GM18508 (cell line): ENCODE measurements at regions not wholly inside any gene's neighbourhood (a gene's known extent, or its start where the extent isn't known, plus 50 kb on each side); places are given as distances from the start of the nearest gene placed in this dataset.
"Not testable (repeated sequence)": the region's sequence is repeated elsewhere in the genome, so short reads cannot be mapped to it uniquely, and the experiment has no call there.

Experiments used
- ATAC-seq: cut with Tn5 transposase; IDR thresholded peaks from one replicate; pipeline ENCODE4 v1.9.1; 2021; ENCODE audit warnings: moderate number of reproducible peaks; ENCODE audit not compliant: insufficient read depth, unreplicated experiment

DNA sequence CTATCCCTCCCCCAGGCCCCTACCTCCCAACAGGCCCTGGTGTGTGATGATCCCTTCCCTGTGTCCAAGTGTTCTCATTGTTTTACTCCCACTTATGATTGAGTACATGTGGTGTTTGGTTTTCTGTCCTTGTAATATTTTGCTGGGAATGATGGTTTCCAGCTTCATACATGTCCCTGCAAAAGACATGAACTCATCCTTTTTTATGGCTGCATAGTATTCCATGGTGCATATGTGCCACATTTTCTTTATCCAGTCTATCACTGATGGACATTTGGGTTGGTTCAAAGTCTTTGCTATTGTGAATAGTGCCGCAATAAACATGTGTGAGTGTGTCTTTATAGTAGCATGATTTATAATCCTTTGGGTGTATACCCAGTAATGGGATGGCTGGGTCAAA, 151.7 kb downstream of the VSIG4 start:
- not testable (repeated sequence) for ATAC-seq

DNA sequence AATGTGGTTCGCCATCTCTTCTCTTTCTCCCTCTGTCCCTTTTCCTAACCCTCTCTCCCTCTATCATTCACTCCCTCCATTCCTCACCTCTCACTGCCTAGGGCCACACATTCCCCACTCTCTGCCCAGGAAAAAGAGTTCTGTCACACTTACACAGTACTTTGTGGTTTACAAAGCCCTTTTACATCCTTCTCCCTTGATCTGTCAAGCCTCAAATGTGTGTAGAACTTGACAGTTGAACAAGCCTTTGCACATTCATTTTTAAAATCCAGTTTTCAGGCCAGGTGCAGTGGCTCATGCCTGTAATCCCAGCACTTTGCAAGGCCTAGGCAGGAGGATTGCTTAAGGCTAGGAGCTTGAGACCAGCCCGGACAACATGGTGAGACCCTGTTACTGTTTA, 156.3 kb downstream of the VSIG4 start:
- no peak for ATAC-seq

DNA sequence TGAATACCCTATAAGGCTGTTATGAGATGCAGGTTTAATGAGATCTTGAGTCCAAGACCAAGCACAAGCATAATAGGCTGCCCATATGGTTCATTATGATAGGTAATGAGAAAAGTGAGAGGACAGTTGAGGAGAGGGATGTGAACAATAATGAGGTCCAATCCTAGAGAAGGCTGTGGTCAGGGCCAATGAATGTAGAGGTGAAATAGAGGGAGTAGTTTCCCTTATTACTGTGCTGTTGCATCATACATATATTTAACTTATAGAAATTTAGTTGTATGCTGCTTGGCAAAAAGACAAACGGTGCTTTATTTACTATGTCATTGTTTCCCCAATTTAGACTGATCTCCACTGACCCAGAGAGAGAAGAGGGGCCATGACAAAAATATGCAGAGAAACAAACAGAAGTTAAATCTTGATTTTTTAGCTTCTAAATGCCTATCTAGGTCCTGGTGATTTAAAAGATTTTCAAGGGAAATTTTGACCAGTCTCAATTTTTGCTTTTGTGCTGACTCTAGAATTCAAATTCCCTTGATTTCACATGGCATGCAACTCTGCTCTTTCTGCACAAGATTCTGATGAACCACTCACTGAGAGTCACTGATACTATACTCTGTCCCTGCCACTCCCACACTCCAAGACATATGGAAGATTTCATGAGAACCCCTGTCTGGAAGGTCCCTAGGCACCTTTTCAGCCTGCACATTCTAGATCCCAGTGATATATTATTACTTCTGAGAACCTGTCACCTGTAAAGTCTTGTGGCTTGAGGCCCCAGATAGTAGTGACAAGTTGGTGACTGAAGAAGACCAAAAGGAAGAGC, 159.7 kb downstream of the VSIG4 start:
- no peak for ATAC-seq

DNA sequence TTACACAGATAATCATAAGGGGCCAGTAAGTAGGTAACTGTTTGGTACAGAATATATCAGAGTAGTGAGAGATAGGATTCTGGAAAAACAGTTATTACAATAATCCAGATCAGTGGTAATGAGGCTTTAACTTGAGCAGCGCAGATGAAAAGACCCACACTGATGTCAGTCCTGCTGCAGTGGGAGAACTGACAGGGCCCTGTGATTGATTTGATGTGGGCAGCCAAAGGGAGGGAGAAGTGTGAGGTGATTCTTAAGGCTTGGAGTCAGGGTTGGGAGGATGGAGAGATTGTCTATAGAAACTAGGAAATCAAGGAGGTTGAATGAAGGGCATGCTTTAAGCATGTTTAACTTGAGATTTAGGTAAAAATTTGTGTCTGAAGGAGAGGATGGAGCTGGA, 161.4 kb downstream of the VSIG4 start:
- ATAC-seq = no peak

DNA sequence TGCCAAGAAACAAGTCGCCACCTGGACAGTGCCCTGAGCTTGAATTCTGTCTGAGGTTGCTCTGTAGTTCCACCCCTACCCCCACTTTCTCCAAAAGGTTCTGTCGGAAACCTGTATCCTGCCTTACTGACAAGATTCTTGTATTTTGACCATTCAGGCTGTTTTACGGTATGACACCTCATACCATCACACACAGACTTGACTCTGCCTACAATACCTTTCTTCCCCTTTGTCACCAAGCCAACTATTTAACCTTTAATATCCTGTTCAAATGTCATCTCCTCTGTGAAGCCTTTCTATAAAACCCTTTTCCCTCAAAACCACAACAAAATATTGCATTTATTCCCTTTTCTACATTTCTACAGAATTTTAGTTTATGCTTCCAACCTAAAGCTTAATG, 161.9 kb downstream of the VSIG4 start:
- ATAC-seq = no peak

DNA sequence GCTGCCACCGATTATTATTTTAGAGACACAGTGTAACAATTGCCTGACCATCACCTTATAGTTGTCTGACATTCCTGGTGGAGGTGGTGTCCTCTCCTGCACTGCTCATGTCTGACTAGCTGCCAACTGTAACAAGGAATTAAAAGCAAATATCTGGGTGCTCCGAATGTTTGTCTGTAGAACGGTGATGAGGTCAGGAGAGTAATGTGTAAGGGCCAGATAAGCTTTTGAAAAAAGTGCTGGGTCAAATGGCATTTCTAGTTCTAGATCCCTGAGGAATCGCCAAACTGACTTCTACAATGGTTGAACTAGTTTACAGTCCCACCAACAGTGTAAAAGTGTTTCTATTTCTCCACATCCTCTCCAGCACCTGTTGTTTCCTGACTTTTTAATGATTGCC, 164.3 kb downstream of the VSIG4 start:
- not testable (repeated sequence) for ATAC-seq

DNA sequence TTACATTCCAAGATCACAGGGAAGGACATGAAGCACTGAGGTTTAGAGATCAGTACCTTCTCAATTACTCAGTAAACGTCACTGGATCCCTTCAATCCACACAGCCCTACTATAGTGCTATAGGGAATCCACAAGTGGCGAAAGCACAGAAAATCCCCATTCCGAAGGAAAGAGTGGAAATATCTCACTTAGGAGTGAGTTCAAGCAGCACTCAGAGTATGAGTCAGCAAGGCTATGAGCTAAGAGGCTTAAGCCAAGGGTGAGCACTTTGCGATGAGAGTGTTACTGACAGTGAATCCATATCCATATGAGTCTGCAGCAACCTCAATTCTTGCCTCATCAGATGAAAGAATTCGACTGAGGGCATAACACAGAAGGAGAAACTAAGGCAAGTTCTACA, 165.1 kb downstream of the VSIG4 start:
- ATAC-seq = no peak

DNA sequence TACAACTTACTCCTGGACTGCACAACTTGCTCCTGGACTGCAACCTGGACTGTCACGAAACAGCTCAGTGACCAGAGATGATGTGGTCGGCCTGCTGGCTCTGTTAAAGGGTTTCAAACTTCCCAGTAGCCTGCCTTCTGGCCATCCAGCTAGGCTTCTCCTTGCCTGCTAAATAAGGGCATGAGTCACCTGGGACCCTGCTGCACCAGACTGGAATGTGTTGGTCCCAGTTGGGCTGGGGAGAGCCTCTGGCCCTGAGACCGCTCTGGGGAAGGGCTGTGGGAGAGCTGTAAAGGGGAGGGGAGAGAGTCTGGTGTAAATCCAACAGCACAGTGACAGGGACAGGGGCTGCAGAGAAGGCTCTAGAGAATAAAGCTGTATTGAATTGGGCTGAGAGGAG, 165.8 kb downstream of the VSIG4 start:
- no peak for ATAC-seq

DNA sequence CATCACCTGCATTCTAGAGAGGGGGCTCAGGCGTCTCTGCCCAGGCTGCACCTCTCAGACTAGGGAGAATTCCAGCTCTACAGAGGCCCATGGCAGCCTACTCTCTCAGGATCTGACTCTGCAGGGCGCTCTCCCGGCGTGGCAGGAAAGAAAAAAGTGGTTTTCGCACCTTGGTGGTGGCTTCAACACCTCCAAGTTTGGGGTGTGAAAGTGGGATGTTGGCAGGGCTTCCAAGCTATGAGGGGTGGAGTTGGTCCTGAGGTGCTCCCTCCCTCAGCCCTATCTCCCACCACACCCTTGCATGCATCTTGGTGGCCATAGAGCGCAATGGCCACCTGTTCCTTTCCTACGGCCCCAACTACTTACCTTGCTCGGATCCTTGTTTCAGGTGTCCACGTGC, 166.5 kb downstream of the VSIG4 start:
- no peak for ATAC-seq

DNA sequence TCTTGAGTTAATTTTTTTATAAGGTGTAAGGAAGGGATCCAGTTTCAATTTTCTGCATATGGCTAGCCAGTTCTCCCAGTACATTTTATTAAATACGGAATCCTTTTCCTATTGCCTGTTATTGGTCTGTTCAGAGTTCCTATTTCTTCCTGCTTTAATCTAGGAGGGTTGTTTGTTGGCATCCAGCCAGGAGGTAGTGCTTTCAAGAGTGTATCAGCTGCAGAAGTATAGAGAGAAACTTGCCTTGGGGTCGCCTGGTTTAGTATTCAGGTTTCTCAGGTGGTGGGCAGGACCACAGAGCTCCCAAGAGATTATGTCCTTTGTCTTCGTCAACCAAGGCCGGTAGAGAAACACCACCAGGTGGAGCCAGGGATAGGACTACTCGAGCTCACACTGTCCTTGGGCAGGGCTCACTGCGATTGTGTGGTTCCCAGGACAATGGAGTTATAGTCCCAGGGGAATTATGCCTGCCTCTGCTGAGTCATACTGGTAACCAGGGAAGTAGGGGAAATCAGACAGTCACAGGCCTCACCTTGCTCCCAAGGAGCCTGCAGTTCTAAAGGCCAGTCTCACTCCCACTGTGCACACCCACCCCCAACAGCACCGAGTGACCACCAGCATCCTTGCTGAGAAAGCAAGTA, 168.1 kb downstream of the VSIG4 start:
- ATAC-seq = no peak

DNA sequence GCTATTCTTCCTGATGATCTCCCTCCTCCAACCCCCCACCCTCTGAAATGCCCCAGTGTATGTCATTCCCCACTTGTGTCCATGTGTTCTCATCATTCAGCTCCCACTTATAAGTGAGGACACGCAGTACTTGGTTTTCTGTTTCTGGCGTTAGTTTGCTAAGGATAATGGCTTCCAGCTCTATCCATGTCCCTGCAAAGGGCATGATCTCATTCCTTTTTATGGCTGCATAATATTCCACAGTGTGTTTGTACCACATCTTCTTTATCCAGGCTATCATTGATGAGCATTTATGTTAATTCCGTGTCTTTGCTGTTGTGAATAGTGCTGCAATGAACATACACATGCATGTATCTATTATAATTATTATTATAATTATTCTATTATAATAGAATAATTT, 169.3 kb downstream of the VSIG4 start:
- not testable (repeated sequence) for ATAC-seq

DNA sequence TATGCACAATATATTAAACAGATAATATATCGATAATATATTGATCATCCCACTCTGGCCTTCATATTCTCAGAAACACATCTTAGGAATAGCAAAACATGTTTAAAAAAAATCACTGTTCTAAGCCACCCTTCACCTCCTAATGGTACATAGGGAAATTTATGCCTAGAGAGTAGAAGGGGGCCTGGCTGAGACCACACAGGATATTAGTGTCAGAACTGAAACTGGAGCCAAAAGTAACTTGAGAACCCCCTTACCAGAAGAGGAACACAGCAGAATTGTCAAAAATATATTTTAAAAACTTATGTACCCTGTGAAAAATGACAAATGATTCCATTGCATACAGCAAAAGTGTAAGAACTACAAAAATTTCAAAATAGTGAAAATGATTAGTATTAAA, 173.1 kb downstream of the VSIG4 start:
- ATAC-seq = no peak

DNA sequence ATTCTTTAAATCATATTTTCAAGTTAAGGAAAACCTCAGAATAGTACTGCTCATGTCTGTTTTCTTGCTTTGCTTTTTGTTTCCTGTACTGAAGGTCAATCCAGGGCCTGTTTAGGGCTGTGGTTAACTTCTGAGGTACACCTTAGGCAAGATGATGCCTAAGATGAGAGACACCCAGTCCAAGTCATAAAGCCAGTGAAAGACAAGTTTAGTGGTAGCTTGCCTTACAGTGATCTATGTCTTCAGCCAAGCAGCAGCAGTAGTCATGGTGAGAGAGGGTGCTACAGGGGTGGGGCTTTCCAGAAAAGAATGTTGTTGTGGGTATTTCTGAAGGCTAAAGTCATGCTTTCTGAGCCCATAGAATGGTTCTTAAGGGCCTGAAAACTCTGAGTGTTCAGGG, 173.7 kb downstream of the VSIG4 start:
- ATAC-seq = peak; percentile 72

DNA sequence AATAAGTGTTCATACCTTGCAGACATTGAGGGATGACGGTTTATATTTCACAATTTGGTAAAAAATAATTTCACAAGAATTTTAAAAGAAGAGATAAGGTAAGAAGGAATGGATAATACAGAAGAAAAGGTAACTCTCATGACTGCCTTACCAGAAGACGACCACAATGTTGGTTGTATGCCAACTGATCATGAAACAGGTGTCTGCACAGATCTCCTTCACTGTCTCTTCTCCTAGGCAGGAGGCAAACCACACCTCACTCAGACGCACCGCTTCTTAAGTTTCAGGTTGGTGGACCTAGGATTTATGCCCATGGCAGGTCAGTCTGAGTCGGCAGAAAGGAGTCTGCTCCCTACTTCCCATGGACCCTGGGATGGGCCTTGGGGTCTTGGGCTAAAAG, 177.2 kb downstream of the VSIG4 start:
- ATAC-seq = no peak

DNA sequence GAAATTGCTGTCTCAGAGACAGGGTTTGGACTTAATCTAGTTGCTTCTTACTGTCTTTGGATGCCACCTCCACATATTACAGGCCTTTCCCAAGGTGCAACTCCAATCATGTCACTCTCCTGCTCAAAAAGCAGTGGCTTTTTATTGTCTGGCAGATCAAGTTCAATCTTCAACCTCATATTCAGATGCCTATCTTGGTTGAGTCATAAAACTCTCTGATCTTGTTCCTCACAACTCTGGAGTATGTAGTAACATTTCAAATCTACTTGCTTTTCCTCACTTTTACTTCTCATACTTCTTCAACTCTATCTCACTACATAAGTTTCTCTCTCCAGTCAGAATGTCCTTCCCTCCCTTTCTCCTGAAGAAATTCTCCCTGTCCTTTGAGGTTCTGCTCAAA, 180.6 kb downstream of the VSIG4 start:
- no peak for ATAC-seq

DNA sequence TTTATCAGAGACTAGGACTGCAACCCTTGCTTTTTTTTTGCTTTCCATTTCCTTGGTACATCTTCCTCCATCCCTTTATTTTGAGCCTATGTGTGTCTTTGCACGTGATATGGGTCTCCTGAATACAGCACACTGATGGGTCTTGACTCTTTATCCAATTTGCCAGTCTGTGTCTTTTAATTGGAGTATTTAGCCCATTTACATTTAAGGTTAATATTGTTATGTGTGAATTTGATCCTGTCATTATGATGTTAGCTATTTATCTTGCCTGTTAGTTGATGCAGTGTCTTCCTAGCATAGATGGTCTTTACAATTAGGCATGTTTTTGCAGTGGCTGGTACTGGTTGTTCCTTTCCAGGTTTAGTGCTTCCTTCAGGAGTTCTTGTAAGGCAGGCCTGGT, 185.4 kb downstream of the VSIG4 start:
- ATAC-seq = not testable (repeated sequence)

DNA sequence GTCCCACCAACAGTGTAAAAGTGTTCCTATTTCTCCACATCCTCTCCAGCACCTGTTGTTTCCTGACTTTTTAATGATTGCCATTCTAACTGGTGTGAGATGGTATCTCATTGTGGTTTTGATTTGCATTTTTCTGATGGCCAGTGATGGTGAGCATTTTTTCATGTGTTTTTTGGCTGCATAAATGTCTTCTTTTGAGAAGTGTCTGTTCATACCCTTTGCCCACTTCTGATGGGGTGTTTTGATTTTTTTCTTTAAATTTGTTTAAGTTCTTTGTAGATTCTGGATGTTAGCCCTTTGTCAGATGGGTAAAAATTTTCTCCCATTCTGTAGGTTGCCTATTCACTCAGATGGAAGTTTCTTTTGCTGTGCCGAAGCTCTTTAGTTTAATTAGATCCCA, 183.9 kb downstream of the MSN start:
- ATAC-seq = not testable (repeated sequence)

DNA sequence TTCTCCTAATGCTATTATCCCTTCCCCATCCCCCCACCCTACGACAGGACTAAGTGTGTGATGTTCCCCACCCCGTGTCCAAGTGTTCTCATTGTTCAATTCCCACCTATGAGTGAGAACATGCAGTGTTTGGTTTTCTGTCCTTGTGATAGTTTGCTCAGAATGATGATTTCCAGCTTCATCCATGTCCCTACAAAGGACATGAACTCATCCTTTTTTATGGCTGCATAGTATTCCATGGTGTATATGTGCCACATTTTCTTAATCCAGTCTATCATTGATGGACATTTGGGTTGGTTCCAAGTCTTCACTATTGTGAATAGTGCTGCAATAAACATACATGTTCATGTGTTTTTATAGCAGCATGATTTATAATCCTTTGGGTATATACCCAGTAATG, 183.4 kb downstream of the MSN start:
- ATAC-seq = not testable (repeated sequence)

DNA sequence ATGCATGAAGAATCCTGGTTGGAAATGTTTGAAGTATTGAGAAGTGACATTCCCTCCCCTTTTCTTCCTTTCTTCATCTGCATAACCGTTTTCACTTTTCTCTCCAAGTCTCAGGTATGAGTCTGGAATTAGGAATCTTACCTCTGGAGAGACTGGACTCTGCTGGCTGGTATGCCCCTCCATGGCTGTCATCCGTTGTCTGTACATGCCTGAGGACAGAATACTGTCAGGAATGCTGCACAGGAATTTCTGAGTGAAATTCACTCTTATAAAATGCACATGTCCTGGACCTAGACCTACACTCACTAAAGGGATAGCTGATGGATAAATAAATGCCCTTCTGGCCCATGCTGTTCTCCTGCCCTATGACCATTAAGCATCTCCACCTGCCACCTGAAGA, 179.5 kb downstream of the MSN start:
- no peak for ATAC-seq

DNA sequence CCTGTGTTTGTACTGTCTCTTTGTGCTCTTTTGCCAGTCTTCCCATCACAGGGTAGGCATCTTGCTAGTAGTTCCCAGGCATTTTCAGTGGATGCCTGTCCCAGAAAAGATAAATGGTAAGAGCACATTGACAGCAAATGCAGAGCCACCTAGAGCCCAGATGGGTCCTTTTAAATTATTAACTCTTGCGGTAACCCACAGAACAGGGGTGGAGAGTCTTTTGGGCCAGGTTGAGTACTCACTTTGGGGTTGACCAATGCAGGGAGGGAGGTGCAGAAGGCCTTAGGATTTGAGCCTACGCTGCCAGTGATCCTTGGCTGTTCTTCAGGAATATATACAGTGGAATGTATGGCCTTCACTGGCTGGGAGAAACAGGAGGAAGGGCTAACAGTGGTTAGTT, 173.8 kb downstream of the MSN start:
- no peak for ATAC-seq

DNA sequence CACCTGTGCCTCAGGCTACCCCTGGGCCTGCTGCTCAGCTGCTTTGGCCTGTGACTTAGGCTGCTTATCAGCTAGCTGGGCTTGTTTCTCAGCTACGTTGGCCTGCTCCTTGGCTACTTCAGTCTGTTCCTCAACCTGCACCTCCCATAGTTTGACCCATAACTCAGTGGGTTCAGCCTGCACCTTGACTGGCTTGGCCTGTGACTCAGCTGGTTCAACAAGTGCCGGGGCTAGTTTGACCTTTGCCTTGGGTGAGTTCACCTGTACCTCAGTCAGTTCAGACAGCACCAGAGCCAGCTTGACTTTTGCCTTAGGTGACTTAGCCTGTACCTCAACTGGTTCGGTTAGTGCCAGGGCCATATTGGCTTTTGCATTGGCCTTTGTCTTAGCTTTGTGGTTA, 171.2 kb downstream of the MSN start:
- ATAC-seq = no peak
